ENCODE measurements at regions not wholly inside any gene's neighbourhood (a gene's known extent, or its start where the extent isn't known, plus 50 kb on each side); places are given as distances from the start of the nearest gene placed in this dataset.
"Not testable (repeated sequence)": the region's sequence is repeated elsewhere in the genome, so short reads cannot be mapped to it uniquely, and the experiment has no call there.

- TF ChIP-seq CTCF (conservative IDR thresholded peaks at IDR 0.05 in 1 of 2, IDR thresholded peaks at IDR 0.05 in 1 of 2; ENCODE audit: low read depth in 1 of 2, low read length in 2 of 2); EZH2 (IDR thresholded peaks at IDR 0.05; ENCODE audit: low read length, missing control alignments): not testable (repeated sequence)
These were observed 562.8 kb downstream of the ZBBX start for GRCh38 chr3:166817269-166817668.
